Mesenchymal stem cell (in vitro differentiated cells and primary cell): ENCODE measurements at regions not wholly inside any gene's neighbourhood (a gene's known extent, or its start where the extent isn't known, plus 50 kb on each side); places are given as distances from the start of the nearest gene placed in this dataset.
"Not testable (repeated sequence)": the region's sequence is repeated elsewhere in the genome, so short reads cannot be mapped to it uniquely, and the experiment has no call there.

Experiments used
- DNase-seq: peaks from one replicate; pipeline ENCODE4 v3.0.0-alpha.2; 2013
- H2AFZ ChIP-seq: one replicate; pipeline ENCODE4 v1.6.1; 2013; ENCODE audit warnings: low read depth, mild to moderate bottlenecking, control low read depth, inconsistent platforms, low read length, moderate library complexity
- H2AK5ac ChIP-seq: 2 replicates; pipeline ENCODE4 v1.6.1; 2013; ENCODE audit warnings: low read length, moderate library complexity, mild to moderate bottlenecking, inconsistent platforms; ENCODE audit not compliant: severe bottlenecking
- H2BK120ac ChIP-seq: one replicate; pipeline ENCODE4 v1.6.1; 2013; ENCODE audit warnings: low read depth, mild to moderate bottlenecking, inconsistent platforms, low read length, moderate library complexity
- H2BK12ac ChIP-seq, 2 experiments: one replicate each; pipeline ENCODE4 v1.6.1; 2013; ENCODE audit warnings: inconsistent platforms in 2 of 2, low read length in 2 of 2, mild to moderate bottlenecking in 2 of 2, moderate library complexity in 2 of 2, control low read depth in 1 of 2
- H2BK15ac ChIP-seq: one replicate; pipeline ENCODE4 v1.6.1; 2013; ENCODE audit warnings: mild to moderate bottlenecking, low read depth, inconsistent platforms; ENCODE audit not compliant: poor library complexity, severe bottlenecking
- H2BK5ac ChIP-seq: 2 replicates; pipeline ENCODE4 v1.6.1; 2013; ENCODE audit warnings: low read depth, mild to moderate bottlenecking, low read length, control low read depth, inconsistent platforms; ENCODE audit not compliant: poor library complexity, severe bottlenecking
- H3K14ac ChIP-seq, 2 experiments: one replicate each; pipeline ENCODE4 v1.6.1; 2013; ENCODE audit warnings: inconsistent platforms in 2 of 2, low read length in 2 of 2, control low read depth in 1 of 2, mild to moderate bottlenecking in 1 of 2, moderate library complexity in 1 of 2
- H3K18ac ChIP-seq, 2 experiments: one replicate each; pipeline ENCODE4 v1.6.1; 2013; ENCODE audit warnings: inconsistent platforms in 2 of 2, low read length in 2 of 2, control low read depth in 1 of 2, low read depth in 1 of 2, mild to moderate bottlenecking in 1 of 2
- H3K23ac ChIP-seq, 2 experiments: one replicate each; pipeline ENCODE4 v1.6.1; 2013; ENCODE audit warnings: inconsistent platforms in 2 of 2, low read length in 2 of 2, mild to moderate bottlenecking in 2 of 2, moderate library complexity in 2 of 2, control low read depth in 1 of 2
- H3K27ac ChIP-seq: 2 replicates; pipeline ENCODE4 v1.5.1; 2013; ENCODE audit warnings: mild to moderate bottlenecking, moderate library complexity, low read length, control low read depth, inconsistent platforms; ENCODE audit not compliant: poor library complexity, severe bottlenecking
- H3K27me3 ChIP-seq, 2 experiments: 2 replicates each; pipeline versions ENCODE4 v1.6.1 to v1.7.0; 2013; ENCODE audit warnings: low read length in 2 of 2, mild to moderate bottlenecking in 2 of 2, moderate library complexity in 2 of 2, control low read depth in 1 of 2, inconsistent platforms in 1 of 2; ENCODE audit not compliant: control insufficient read depth in 1 of 2, insufficient read depth in 1 of 2
- H3K36me3 ChIP-seq, 2 experiments: 2 replicates each; pipeline versions ENCODE4 v1.6.1 to v1.7.0; 2013; ENCODE audit warnings: low read length in 2 of 2, control low read depth in 1 of 2, inconsistent platforms in 1 of 2, low read depth in 1 of 2, mild to moderate bottlenecking in 1 of 2; ENCODE audit not compliant: insufficient read depth in 2 of 2, control insufficient read depth in 1 of 2
- H3K4ac ChIP-seq, 2 experiments: one replicate each; pipeline ENCODE4 v1.6.1; 2013; ENCODE audit warnings: inconsistent platforms in 2 of 2, low read length in 2 of 2, mild to moderate bottlenecking in 2 of 2, moderate library complexity in 2 of 2, control low read depth in 1 of 2, low read depth in 1 of 2
- H3K4me1 ChIP-seq: 2 replicates; pipeline ENCODE4 v1.6.1; 2013; ENCODE audit warnings: low read depth, low read length, control low read depth; ENCODE audit not compliant: control insufficient read depth, insufficient read depth
- H3K4me2 ChIP-seq: 2 replicates; pipeline ENCODE4 v1.6.1; 2013; ENCODE audit warnings: low read length, mild to moderate bottlenecking, inconsistent platforms; ENCODE audit not compliant: poor library complexity, severe bottlenecking
- H3K4me3 ChIP-seq, 2 experiments: 2 replicates each; pipeline versions ENCODE4 v1.5.1 to v1.7.0; 2013; ENCODE audit warnings: low read length in 2 of 2, mild to moderate bottlenecking in 2 of 2, control low read depth in 1 of 2, low read depth in 1 of 2; ENCODE audit not compliant: insufficient read depth in 1 of 2
- H3K79me1 ChIP-seq: replicated peaks from 2 replicates; pipeline ENCODE4 v1.6.1; 2013; ENCODE audit warnings: mild to moderate bottlenecking, control low read depth, low read length, inconsistent platforms; ENCODE audit not compliant: poor library complexity, severe bottlenecking
- H3K9ac ChIP-seq: 2 replicates; pipeline ENCODE4 v1.7.0; 2013; ENCODE audit warnings: mild to moderate bottlenecking, low read length, moderate library complexity
- H3K9me3 ChIP-seq: 2 replicates; pipeline ENCODE4 v1.7.0; 2013; ENCODE audit warnings: mild to moderate bottlenecking, low read length; ENCODE audit not compliant: control insufficient read depth
- H4K8ac ChIP-seq: one replicate; pipeline ENCODE4 v1.6.1; 2013; ENCODE audit warnings: inconsistent platforms, mild to moderate bottlenecking, low read length, moderate library complexity
- H4K91ac ChIP-seq: one replicate; pipeline ENCODE4 v1.6.1; 2013; ENCODE audit warnings: mild to moderate bottlenecking, low read length, inconsistent platforms
- WGBS: methylation state at CpG from one replicate; pipeline ENCODE4 v1.1.7; 2013; ENCODE audit warnings: mixed read lengths; 5-methylcytosine and 5-hydroxymethylcytosine counted together

DNA sequence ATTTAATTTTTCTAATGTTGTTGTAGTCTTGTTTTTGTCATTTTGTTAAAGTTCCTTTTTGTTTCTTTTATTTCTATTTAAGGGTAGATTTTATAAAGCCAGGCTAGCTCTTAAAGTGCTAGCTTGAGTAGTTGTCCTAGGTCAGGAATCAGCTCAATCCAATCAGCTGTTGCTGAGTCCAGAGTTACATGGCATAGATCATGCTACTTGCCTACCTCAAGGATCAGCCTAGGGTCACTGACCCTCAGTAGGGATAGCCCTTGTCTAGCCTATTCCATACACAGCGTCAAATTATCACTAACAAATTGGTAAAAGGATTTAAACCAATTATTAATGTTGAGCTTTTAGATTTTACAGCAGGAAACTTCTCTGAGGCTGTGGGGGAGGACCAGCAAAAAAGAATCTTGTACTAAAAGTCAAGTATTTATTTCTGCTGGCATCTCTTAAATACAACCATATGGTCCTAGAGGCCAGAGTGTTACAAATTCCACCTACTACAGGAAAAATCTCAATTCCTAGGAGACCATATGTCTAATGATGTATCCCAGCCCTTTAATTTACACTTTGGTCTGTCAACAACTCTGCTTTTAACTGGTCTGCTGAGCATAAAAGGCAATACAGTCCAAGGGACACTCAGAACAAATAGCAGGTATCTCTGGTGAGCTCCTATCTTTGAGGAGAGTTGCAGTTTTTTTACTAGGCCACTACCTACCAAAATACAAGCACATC lies 138.3 kb upstream of the PTPRG start:
- H2BK12ac ChIP-seq: no peak overlapping the region
- no peak overlapping the region for H2AFZ ChIP-seq

DNA sequence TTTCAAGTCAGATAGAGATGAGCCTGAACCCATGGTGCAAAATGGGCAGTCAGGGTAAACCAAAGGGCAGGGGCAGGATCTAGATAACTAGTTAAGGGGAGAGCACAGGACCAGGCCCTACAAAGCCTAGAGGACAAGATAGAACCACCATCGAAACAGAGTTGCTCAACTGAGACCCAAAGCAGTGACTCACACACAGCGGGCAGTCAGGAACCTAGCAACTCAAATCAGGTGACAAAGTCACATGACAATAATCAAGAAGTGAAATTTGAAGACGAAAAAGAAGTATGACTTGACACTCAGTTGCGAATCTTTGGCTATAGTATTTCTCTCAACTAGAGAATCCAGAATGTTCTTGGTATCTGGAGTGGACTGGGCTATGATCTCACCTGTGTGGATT lies 136.0 kb upstream of the PTPRG start:
- no peak overlapping the region for H4K91ac ChIP-seq
- H2AK5ac ChIP-seq: no peak overlapping the region
- no peak overlapping the region for H3K18ac ChIP-seq
- WGBS: 91% methylated on average over 4 of the region's 4 CpGs
- no peak overlapping the region for H3K9ac ChIP-seq
- no peaks in the 10 kb centered on the region for H3K9me3 ChIP-seq
- H3K4me1 ChIP-seq: no peaks in the 10 kb centered on the region
- H3K4me2 ChIP-seq: no peak overlapping the region
- no peak overlapping the region for H2BK15ac ChIP-seq
- no peak overlapping the region for H3K4ac ChIP-seq
- no peaks in the 10 kb centered on the region for H3K36me3 ChIP-seq
- DNase-seq: no peak
- H2BK120ac ChIP-seq: no peak overlapping the region
- H2AFZ ChIP-seq: no peak overlapping the region
- H3K79me1 ChIP-seq: no peaks in the 10 kb centered on the region
- H3K14ac ChIP-seq: no peak overlapping the region
- no peak overlapping the region for H2BK5ac ChIP-seq
- no peak overlapping the region for H3K27ac ChIP-seq
- no peaks in the 10 kb centered on the region for H3K27me3 ChIP-seq
- H3K4me3 ChIP-seq: no peak overlapping the region
- H2BK12ac ChIP-seq: no peak overlapping the region
- no peak overlapping the region for H3K23ac ChIP-seq
- H4K8ac ChIP-seq: no peak overlapping the region

More for the DNA sequence above, 138.3 kb upstream of the PTPRG start:
- Histone ChIP-seq H4K91ac (no peak overlapping the region), H2BK120ac (no peak overlapping the region), H3K27me3 (no peaks in the 10 kb centered on the region), H3K9me3 (no peaks in the 10 kb centered on the region), H3K18ac (no peak overlapping the region), H3K23ac (no peak overlapping the region), H2BK15ac (no peak overlapping the region), H4K8ac (no peak overlapping the region), H2AK5ac (no peak overlapping the region), H3K4me2 (no peak overlapping the region), H3K79me1 (no peaks in the 10 kb centered on the region), H3K9ac (no peak overlapping the region), H2BK5ac (no peak overlapping the region), H3K4me3 (no peak overlapping the region), H3K4ac (no peak overlapping the region), H3K14ac (no peak overlapping the region), H3K4me1 (no peaks in the 10 kb centered on the region), H3K36me3 (no peaks in the 10 kb centered on the region), H3K27ac (no peak overlapping the region)
- no CpG with 5 or more reads among the region's 1 CpG for WGBS
- DNase-seq: no peak

DNA sequence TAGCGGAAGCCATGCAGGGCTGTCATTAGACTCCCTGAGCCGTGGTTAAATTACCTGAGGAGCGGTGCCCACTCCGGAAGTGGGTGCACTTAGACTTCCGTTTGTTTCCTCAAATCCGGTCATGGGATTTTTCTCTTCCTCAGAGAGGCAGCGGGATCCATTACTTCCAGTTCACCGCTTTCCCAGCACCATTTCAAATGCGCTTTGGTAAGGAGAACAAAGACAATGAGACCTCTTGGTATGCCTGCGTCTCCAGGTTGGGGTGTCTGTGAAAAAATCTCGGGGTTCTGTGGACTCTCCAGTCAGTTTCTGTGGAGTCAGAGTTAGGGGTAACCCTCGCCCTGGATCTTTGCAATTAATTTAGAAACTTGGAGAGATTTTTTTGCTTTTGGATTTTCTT lies 132.3 kb upstream of the PTPRG start:
- H4K8ac ChIP-seq: no peak overlapping the region
- H3K23ac ChIP-seq: no peak overlapping the region
- no peaks in the 10 kb centered on the region for H3K9me3 ChIP-seq
- H3K4ac ChIP-seq: no peak overlapping the region
- H3K4me2 ChIP-seq: no peak overlapping the region
- no peaks in the 10 kb centered on the region for H3K36me3 ChIP-seq
- H2BK120ac ChIP-seq: no peak overlapping the region
- H2AK5ac ChIP-seq: no peak overlapping the region
- no peak overlapping the region for H2BK5ac ChIP-seq
- no peak overlapping the region for H3K4me3 ChIP-seq
- H3K4me1 ChIP-seq: no peaks in the 10 kb centered on the region
- H2BK12ac ChIP-seq: no peak overlapping the region
- WGBS: 87% methylated on average over 12 of the region's 12 CpGs
- H3K14ac ChIP-seq: no peak overlapping the region
- no peaks in the 10 kb centered on the region for H3K79me1 ChIP-seq
- no peak overlapping the region for H3K18ac ChIP-seq
- H4K91ac ChIP-seq: no peak overlapping the region
- no peak overlapping the region for H2AFZ ChIP-seq
- H3K9ac ChIP-seq: no peak overlapping the region
- H2BK15ac ChIP-seq: no peak overlapping the region
- no peaks in the 10 kb centered on the region for H3K27me3 ChIP-seq
- no peak for DNase-seq
- no peak overlapping the region for H3K27ac ChIP-seq

DNA sequence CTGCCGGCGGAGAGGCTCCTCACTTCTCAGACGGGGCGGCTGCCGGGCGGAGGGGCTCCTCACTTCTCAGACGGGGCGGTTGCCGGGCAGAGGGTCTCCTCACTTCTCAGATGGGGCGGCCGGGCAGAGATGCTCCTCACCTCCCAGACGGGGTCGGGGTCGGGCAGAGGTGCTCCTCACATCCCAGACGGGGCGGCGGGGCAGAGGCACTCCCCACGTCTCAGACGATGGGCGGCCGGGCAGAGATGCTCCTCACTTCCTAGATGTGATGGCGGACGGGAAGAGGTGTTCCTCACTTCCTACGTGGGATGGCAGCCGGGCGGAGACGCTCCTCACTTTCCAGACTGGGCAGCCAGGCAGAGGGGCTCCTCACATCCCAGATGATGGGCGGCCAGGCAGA lies 126.5 kb upstream of the PTPRG start:
- H3K4ac ChIP-seq, H3K27me3 ChIP-seq, H3K23ac ChIP-seq, H3K14ac ChIP-seq, H3K27ac ChIP-seq, H2BK120ac ChIP-seq, H3K9me3 ChIP-seq, H3K9ac ChIP-seq, DNase-seq, H2AFZ ChIP-seq, H3K4me2 ChIP-seq, H3K36me3 ChIP-seq, H2BK15ac ChIP-seq, H4K91ac ChIP-seq, H3K18ac ChIP-seq, H2AK5ac ChIP-seq, H2BK5ac ChIP-seq, H2BK12ac ChIP-seq, H3K4me3 ChIP-seq, H3K79me1 ChIP-seq, H4K8ac ChIP-seq, H3K4me1 ChIP-seq: not testable (repeated sequence)
- 95% methylated on average over 19 of the region's 28 CpGs for WGBS
